ENCODE measurements at regions not wholly inside any gene's neighbourhood (a gene's known extent, or its start where the extent isn't known, plus 50 kb on each side); places are given as distances from the start of the nearest gene placed in this dataset.

GRCh38 chr4:86529436-86529835, 64.7 kb upstream of the PTPN13 start:
- TF ChIP-seq CTCF (IDR thresholded peaks at IDR 0.05) (no peak), POLR2A (IDR thresholded peaks at IDR 0.05) (no peak)
